ENCODE measurements at regions not wholly inside any gene's neighbourhood (a gene's known extent, or its start where the extent isn't known, plus 50 kb on each side); places are given as distances from the start of the nearest gene placed in this dataset.

DNA sequence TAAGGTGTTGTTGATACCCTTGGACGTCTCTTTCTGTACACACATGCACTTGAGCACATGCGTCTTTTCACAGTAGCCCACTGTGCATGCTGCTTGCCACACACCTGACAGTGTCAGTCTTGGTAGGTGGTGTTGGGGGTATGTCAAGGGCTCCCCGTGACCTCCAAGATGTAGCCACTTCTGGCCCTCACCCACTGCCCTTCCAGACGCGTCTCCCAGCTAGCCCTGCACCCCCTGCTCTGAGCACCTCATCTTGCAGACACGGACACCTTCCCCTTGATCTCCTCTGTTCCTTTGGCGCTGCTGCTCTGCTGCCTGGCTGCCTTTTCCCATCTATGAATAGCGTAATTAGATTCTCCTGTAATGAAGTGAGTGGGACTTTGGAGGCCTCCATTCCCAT lies 75.2 kb upstream of the TNS3 start:
- TF ChIP-seq, protein P1, sequence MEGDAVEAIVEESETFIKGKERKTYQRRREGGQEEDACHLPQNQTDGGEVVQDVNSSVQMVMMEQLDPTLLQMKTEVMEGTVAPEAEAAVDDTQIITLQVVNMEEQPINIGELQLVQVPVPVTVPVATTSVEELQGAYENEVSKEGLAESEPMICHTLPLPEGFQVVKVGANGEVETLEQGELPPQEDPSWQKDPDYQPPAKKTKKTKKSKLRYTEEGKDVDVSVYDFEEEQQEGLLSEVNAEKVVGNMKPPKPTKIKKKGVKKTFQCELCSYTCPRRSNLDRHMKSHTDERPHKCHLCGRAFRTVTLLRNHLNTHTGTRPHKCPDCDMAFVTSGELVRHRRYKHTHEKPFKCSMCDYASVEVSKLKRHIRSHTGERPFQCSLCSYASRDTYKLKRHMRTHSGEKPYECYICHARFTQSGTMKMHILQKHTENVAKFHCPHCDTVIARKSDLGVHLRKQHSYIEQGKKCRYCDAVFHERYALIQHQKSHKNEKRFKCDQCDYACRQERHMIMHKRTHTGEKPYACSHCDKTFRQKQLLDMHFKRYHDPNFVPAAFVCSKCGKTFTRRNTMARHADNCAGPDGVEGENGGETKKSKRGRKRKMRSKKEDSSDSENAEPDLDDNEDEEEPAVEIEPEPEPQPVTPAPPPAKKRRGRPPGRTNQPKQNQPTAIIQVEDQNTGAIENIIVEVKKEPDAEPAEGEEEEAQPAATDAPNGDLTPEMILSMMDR (IDR thresholded peaks at IDR 0.05): no peak
- TF ChIP-seq POLR2A (IDR thresholded peaks at IDR 0.05): no peak
